ENCODE measurements at regions not wholly inside any gene's neighbourhood (a gene's known extent, or its start where the extent isn't known, plus 50 kb on each side); places are given as distances from the start of the nearest gene placed in this dataset.

- intact Hi-C loops (cut with DNase I; ENCODE audit: low total_unique reads) = no loop called here
Observed at GRCh38 chr12:116498471-116498870, 60.7 kb upstream of the MAP1LC3B2 start.

DNA sequence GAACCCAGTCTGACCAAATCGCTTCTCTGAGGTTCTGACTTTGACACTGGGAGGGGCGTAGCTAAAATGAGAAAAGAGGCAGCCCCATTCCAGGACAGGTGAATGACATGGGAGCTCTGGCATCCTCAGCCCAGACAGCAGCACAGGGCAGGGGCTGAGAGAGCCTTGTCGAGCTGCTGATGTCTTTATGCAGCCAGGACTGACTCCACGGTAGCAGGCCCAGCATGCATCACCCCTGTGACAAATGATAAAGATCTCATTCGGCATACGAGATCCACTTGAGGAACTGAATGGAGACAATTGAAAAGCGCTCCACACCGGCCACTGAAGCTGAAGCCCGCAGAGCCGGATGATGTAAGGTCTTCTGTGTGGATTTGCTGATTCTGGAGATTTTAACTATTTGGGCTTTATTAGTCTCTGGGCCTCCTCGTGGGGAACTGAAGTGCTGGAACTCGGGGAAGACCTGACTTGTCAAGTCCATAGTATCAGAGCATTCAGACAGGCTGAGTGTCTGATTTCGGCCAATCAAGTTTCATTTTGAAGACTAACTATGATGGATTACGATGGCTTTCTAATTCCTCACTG is 56.9 kb upstream of the MAP1LC3B2 start:
- Histone ChIP-seq H3K27me3 (no peaks in the 10 kb centered on the region), H3K4me3 (no peak overlapping the region), H3K27ac (no peak overlapping the region), H3K36me3 (no peaks in the 10 kb centered on the region), H3K4me1 (no peaks in the 10 kb centered on the region), H3K9me3 (no peaks in the 10 kb centered on the region)
- intact Hi-C loops (cut with DNase I; ENCODE audit: low total_unique reads) = no loop called here
- no peak for DNase-seq (ENCODE audit: low spot score in 2 of 2)
- TF ChIP-seq POLR2AphosphoS5 (IDR thresholded peaks at IDR 0.05) = no peak
- TF ChIP-seq CTCF (IDR thresholded peaks at IDR 0.05) = no peak
- TF ChIP-seq POLR2A (IDR thresholded peaks at IDR 0.05) = no peak

More at GRCh38 chr12:116498471-116498870, 60.7 kb upstream of the MAP1LC3B2 start:
- peaks cover 0 to 3% of the 10 kb centered on the region in 2 donors for H3K4me1 ChIP-seq
- no peaks in the 10 kb centered on the region for H3K27me3 ChIP-seq
- no peak overlapping the region for H3K4me3 ChIP-seq
- H3K36me3 ChIP-seq = no peaks in the 10 kb centered on the region
- no peak for DNase-seq (ENCODE audit: low spot score in 2 of 2)
- no peak overlapping the region for H3K27ac ChIP-seq
- TF ChIP-seq POLR2A (IDR thresholded peaks at IDR 0.05) = no peak
- no peak for TF ChIP-seq POLR2AphosphoS5 (IDR thresholded peaks at IDR 0.05)
- TF ChIP-seq CTCF (IDR thresholded peaks at IDR 0.05) = no peak
- no peaks in the 10 kb centered on the region for H3K9me3 ChIP-seq

- no peaks in the 10 kb centered on the region for H3K36me3 ChIP-seq
- intact Hi-C loops (cut with DNase I; ENCODE audit: low total_unique reads) = no loop called here
- DNase-seq (ENCODE audit: low spot score in 2 of 2) = no peak
- TF ChIP-seq POLR2A (IDR thresholded peaks at IDR 0.05) (no peak), POLR2AphosphoS5 (IDR thresholded peaks at IDR 0.05) (no peak), CTCF (IDR thresholded peaks at IDR 0.05) (no peak)
- H3K4me1 ChIP-seq = no peaks in the 10 kb centered on the region
- no peak overlapping the region for H3K27ac ChIP-seq
- H3K27me3 ChIP-seq = no peaks in the 10 kb centered on the region
- no peak overlapping the region for H3K4me3 ChIP-seq
- H3K9me3 ChIP-seq = no peaks in the 10 kb centered on the region
Observed at GRCh38 chr12:116502989-116503496, 56.1 kb upstream of the MAP1LC3B2 start.

- H3K4me1 ChIP-seq = no peaks in the 10 kb centered on the region
- no peak for DNase-seq (ENCODE audit: low spot score in 2 of 2)
- intact Hi-C loops (cut with DNase I; ENCODE audit: low total_unique reads) = no loop called here
- H3K27ac ChIP-seq = no peak overlapping the region
- no peak overlapping the region for H3K4me3 ChIP-seq
- no peaks in the 10 kb centered on the region for H3K27me3 ChIP-seq
- no peaks in the 10 kb centered on the region for H3K36me3 ChIP-seq
- no peaks in the 10 kb centered on the region for H3K9me3 ChIP-seq
- TF ChIP-seq CTCF (IDR thresholded peaks at IDR 0.05) = no peak
Observed at GRCh38 chr12:116504438-116504837, 54.7 kb upstream of the MAP1LC3B2 start.

DNA sequence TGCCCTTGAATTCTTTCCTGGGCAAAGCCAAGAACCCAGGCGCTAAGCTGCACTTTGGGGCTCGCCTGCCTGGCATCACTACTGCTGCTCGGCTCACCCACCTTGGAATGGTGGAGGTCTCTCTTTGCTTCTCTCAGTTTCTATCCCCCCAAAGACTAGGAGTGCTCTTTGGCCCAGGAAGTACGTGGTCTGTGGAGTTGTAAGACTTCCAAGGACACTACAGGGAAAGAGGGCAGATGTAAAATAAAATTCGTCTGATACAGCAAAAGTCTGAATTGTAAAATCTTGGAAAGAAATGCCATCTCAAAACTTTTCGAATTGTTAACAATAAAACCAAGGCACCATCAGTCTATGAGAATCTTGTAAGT is 52.5 kb upstream of the MAP1LC3B2 start:
- DNase-seq (ENCODE audit: low spot score in 2 of 2) = no peak
- no peak overlapping the region for H3K4me3 ChIP-seq
- H3K4me1 ChIP-seq = no peaks in the 10 kb centered on the region
- H3K36me3 ChIP-seq = no peaks in the 10 kb centered on the region
- H3K27ac ChIP-seq = peak overlapping the region in 1 of 2 donors; percentile 52
- intact Hi-C loops (cut with DNase I; ENCODE audit: low total_unique reads) = loop anchor here (5.0 kb wide), 1 partner anchor 1354 kb away; no protein-coding TSS in a partner anchor
- no peak for TF ChIP-seq POLR2AphosphoS5 (IDR thresholded peaks at IDR 0.05)
- no peak for TF ChIP-seq CTCF (IDR thresholded peaks at IDR 0.05)
- TF ChIP-seq POLR2A (IDR thresholded peaks at IDR 0.05) = no peak
- no peaks in the 10 kb centered on the region for H3K27me3 ChIP-seq
- H3K9me3 ChIP-seq = no peaks in the 10 kb centered on the region

Data from breast epithelium (tissue), 4 donors.